ENCODE measurements at regions not wholly inside any gene's neighbourhood (a gene's known extent, or its start where the extent isn't known, plus 50 kb on each side); places are given as distances from the start of the nearest gene placed in this dataset.

DNA sequence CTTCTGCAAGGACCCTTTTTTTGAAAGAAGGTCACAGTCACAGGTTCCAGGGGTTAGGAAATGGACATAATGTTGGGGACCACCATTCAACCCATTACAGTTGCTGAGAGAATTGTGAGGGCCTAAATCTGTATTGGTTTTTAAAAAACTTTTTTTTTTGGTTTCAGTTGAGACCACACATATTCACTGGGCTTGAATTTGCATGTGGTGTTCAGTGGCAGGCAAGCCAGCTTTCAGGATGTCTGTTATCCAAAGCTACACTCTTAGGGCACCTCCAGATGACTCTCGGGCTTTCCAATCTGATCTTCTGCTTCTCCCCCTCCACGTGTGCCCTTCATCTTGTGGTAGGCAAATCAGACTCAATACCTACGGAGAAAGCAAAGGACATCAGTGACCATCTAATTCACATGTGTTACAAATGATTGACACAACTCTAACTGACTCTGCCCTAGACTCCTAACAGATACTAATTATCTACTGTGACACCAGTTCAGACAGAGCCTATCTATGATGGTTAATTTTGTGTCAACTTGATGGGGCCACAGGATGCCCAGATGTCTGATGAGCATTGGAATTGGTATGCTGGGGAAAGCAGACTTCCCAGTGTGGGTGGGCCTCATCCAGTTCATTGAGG is 93.3 kb upstream of the ELMO1 start:
- no peak overlapping the region for H3K4me3 ChIP-seq (ENCODE audit: low read depth, low read length)

DNA sequence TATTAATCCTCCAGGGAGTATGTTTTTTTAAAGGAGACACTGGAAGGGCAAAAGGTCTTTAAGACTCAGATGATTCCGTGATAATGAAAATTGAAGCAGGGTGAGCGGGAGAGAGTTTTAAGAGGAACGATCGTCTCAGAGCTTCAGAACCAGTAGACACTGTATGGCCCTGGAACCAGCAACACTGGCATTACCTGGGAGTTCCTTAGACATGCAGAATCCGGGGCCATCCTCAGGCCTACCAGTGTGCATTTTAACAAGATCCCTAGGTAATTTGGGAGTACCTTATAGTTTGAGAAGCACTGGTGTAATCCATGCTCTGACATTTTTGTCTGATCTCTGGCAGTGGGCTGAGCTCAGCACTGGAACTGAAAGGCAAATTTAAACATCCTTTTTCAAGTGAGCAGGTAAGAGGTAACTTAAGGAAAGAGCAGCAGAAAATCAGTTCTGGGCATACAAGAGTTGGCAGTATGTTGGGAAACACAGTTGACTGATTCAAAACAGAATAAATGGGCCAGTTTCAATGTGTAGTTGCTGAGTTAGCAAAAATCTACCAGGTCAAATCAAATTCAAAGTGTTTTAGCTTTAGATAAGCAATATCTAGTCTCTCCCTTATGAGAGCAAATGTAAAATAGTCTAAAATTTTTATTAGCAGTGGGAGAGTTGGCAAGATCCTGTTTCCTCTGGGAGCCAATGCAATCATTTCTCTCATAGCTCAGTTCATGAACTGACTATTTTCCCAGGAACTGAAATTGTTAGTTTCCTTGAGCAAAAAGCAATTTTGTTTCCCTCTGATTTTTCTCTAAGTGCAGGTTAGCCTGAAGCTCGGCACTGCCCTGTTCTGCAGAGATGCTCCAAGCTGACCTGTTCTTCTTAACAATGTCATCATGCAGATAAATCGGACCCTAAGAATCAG is 97.2 kb upstream of the ELMO1 start:
- TF ChIP-seq, protein P1, sequence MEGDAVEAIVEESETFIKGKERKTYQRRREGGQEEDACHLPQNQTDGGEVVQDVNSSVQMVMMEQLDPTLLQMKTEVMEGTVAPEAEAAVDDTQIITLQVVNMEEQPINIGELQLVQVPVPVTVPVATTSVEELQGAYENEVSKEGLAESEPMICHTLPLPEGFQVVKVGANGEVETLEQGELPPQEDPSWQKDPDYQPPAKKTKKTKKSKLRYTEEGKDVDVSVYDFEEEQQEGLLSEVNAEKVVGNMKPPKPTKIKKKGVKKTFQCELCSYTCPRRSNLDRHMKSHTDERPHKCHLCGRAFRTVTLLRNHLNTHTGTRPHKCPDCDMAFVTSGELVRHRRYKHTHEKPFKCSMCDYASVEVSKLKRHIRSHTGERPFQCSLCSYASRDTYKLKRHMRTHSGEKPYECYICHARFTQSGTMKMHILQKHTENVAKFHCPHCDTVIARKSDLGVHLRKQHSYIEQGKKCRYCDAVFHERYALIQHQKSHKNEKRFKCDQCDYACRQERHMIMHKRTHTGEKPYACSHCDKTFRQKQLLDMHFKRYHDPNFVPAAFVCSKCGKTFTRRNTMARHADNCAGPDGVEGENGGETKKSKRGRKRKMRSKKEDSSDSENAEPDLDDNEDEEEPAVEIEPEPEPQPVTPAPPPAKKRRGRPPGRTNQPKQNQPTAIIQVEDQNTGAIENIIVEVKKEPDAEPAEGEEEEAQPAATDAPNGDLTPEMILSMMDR (conservative IDR thresholded peaks at IDR 0.05; ENCODE audit: low read depth, low read length): no peak
- no peak overlapping the region for H3K4me3 ChIP-seq (ENCODE audit: low read depth, low read length)
- no peak for DNase-seq (ENCODE audit: low read depth)

More for the DNA sequence above, 93.3 kb upstream of the ELMO1 start:
- DNase-seq (ENCODE audit: low read depth): no peak
- TF ChIP-seq, protein P1 (conservative IDR thresholded peaks at IDR 0.05; ENCODE audit: low read depth, low read length): no peak

DNA sequence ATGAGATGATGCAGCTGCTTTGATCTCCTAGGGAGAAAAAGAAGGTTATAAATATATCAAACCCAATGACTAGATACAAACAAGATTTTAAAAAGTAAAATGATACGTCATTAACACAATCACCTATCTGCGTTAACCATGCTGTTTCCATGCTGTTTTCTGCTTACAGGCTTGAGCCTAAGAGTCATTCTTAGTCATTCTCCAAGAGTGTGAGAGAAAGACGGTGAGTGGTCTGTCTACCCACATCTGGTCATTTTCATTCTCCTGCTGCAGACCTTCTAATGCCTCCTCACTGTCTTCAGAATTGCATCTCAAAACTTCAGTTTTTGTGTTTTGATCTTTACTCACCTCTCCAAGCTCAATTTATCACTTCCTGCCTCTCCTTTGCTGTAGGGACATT is 98.0 kb upstream of the ELMO1 start:
- DNase-seq (ENCODE audit: low read depth): no peak
- TF ChIP-seq, protein P1 (conservative IDR thresholded peaks at IDR 0.05; ENCODE audit: low read depth, low read length): no peak
- H3K4me3 ChIP-seq (ENCODE audit: low read depth, low read length): no peak overlapping the region

DNA sequence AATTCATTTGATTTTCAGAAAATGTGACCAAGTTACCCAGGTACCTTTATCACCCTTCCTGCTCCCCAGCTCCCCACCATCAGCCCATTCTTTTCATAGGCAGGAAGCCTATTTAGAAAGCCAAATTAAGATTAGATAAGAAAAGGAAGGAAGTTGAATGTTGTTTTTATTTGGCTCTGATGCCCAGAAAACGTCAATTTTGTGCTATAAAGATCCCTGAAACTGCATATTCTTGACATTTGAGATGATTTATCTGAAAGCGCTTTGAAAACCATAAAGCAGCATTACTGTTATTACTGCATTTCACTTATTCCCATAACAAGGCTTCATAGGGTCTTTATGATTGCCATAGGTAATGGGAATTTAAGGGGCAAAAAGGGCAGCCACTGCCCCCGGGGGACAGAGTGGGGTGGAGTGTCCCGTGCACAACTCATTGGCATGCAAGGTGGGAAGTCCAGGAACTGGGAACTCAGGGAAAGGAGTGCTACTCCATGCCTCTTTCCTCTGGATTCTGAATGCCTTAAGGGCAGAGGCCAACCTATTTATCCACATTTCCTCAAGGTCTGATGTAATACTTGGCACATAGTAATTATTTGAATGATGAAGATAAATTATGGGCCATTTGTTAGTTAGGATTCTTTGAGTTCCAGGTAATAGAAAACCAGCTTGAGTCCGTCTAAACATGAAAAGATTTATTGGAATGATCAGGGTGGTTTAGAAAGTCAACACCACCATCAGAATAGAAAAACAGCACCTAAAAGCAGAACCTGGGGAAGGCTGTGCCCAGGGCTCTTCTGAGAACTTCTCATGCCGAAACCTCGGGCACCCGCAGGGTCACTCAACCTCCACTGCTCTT is 100.6 kb upstream of the ELMO1 start:
- no peak overlapping the region for H3K4me3 ChIP-seq (ENCODE audit: low read depth, low read length)
- DNase-seq (ENCODE audit: low read depth): no peak
- TF ChIP-seq, protein P1 (conservative IDR thresholded peaks at IDR 0.05; ENCODE audit: low read depth, low read length): no peak

DNA sequence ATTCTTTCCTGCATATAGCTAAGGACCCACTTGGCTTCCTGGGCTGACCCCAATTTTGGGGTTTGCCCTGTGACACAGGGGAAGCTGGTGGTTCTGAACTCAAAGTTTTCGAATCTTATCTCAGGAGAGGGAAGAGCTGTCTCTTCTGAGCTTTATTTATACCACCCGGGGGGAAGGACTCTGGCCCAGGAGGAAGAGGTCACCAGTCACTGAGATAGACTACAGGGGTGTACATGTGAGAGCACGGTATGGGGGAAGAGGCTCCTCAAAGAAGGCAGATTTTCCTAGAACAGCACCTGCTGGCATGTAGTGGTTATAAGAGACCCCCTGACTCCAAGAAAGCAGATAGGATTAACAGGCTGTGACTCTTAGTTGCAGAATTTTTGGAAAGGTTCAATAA is 101.8 kb upstream of the ELMO1 start:
- no peak for DNase-seq (ENCODE audit: low read depth)
- H3K4me3 ChIP-seq (ENCODE audit: low read depth, low read length): no peak overlapping the region
- TF ChIP-seq, protein P1 (conservative IDR thresholded peaks at IDR 0.05; ENCODE audit: low read depth, low read length): no peak

DNA sequence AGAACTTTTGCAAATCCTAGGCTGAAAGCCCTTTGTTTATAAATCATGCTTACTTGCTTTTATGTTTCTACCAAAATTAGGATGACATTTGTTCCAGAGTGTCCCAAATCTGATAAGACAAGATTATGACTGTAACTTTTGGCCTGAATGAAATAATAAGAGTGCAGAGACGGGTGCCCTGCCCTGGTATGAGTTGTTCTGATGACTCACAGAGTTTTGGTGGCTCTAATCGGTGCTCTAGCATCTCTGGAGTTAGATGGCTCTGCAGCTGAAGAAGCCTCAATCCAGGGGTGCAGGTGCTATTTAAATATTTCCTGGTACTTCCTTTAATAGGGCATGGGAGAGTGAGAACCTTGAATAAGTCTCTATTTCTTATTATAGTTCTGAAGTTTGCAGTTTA is 102.2 kb upstream of the ELMO1 start:
- TF ChIP-seq, protein P1 (conservative IDR thresholded peaks at IDR 0.05; ENCODE audit: low read depth, low read length): no peak
- DNase-seq (ENCODE audit: low read depth): no peak
- no peak overlapping the region for H3K4me3 ChIP-seq (ENCODE audit: low read depth, low read length)
